Caki2 (cell line): ENCODE measurements at regions not wholly inside any gene's neighbourhood (a gene's known extent, or its start where the extent isn't known, plus 50 kb on each side); places are given as distances from the start of the nearest gene placed in this dataset.
"Not testable (repeated sequence)": the region's sequence is repeated elsewhere in the genome, so short reads cannot be mapped to it uniquely, and the experiment has no call there.

Experiments used
- DNase-seq: peaks from one replicate; pipeline ENCODE4 v3.0.0-alpha.2; 2015; ENCODE audit warnings: low read depth
- in situ Hi-C: cut with HindIII; loops from 2 replicates; pipeline ENCODE4 v1.10.0; 2016; ENCODE audit warnings: low sequenced_read_pairs, low pct_unique_long_range_greater_than_20kb, mixed read lengths

- DNase-seq: no peak
- in situ Hi-C loops: no loop called here
Observed at GRCh38 chr1:117740496-117740895, 134.6 kb downstream of the TENT5C start.

DNA sequence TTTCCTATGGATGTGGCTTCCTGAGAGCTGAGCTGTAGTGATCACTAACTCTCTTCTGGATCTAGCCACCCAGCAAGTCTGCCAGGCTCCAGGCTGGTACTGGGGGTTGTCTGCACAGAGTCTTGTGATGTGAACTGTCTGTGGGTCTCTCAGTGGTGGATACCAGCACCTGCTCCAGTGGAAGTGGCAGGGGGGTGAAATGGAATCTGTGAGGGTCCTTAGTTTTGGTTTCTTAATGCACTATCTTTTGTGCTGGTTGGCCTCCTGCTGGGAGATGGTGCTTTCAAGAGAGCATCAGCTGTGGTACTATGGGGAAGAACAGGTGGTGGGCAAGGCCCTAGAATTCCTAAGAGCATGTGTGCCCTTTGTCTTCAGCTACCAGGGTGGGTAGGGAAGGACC lies 140.7 kb downstream of the TENT5C start:
- DNase-seq, in situ Hi-C loops: not testable (repeated sequence)

DNA sequence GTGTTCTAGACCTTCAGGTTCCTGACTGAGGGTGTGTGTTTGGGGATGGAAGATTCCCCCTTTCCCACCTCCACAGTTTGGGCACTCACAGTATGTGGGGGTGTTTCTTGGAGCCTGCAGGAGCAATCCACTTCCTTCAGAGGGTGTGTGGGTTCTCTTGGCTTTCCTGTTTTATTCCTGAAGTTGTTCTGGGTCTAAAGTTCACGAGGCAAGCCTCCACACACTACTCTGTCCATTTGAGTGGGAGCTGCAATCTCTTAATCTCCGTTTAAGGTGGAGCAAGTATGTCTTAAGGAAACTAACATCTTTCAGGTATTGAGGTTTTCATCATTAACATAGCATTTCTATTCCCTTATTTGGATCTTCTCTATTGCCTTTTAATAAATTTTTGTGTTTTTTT lies 141.8 kb downstream of the TENT5C start:
- in situ Hi-C loops: no loop called here
- DNase-seq: no peak

DNA sequence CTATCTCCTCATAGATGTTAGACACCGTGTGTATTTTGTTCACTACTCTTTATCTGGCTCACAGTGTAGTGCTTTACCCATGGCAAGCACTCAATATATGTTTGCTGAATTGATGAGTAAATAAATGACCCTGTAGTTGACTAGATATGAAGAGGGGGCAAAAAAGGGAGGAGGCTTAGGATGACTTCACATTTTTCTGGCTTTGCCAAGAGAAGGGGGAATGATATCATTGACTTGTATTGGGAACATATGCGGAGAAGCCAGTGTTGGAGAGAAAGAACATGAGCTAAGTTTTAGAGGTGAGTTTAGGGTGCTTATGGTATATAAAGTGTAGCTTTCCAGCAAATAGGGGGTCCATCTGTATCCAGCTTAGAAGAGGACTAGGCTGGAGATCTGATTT lies 145.5 kb downstream of the TENT5C start:
- in situ Hi-C loops: no loop called here
- no peak for DNase-seq

- DNase-seq: no peak
- in situ Hi-C loops: no loop called here
Observed at GRCh38 chr1:117752661-117753060, 146.8 kb downstream of the TENT5C start.

DNA sequence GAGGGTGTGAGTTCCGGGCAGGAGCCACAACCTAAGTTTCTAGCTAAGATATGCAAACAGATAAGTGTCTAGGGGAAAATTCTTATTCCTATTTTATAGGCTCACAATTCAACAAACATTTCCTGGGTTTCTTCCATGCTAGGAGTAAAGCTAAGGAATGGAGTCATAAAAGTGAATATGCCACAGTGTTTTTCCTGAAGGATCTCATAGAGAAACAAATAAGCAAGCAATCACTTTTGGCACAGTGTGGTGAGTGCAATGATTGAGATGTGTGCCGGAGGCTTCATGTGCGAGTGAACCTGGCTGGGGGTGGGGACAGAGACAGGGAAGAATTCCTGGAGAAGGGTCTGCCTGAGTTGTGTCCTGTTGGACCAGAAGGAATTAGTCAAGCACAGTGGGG lies 147.4 kb downstream of the TENT5C start:
- in situ Hi-C loops: no loop called here
- DNase-seq: no peak

- in situ Hi-C loops: no loop called here
- no peak for DNase-seq
Observed at GRCh38 chr1:117753652-117754051, 147.8 kb downstream of the TENT5C start.

DNA sequence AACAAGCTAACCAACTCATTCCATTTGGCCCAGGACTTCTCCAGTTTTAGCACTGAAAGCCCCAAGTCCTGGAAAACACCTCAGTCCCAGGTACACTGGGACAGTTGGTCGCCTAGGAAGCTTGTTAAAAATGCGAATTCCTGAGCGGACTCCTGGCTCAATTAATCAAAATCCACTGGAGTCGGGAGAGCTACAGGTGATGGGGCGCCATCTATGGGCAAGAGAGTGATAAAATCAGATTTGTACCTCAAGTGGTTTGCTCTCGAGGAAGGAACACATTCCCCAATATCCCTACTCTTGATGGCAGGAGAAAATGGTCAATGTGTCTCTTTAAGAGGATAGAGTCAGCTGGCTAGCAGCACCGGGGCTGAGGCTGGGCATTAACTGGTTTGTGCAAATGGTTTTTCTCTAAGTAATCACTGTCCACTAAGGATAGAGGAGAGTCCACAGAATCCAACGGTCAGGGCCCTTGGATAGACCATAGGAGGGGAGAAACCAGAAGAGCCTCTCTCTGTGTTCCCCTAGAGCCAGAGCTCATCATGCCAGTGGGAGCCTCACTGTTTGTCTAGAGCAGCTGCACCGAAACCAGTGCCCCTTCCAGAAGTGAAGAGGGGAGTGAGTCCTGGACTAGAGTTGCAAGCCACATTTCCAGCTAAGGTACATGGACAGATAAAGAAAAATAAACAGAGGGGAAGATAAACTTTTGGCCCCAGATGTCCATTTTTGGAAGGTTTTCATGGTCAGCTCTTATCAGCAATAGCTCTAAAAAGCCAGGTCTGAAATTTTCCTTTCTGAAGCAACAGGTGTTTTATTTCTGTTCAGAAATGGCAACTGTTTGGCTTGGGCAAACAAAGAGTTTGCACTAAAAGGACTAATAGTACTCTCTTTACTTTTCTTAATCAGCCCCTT lies 148.5 kb downstream of the TENT5C start:
- peak; percentile 27 for DNase-seq

DNA sequence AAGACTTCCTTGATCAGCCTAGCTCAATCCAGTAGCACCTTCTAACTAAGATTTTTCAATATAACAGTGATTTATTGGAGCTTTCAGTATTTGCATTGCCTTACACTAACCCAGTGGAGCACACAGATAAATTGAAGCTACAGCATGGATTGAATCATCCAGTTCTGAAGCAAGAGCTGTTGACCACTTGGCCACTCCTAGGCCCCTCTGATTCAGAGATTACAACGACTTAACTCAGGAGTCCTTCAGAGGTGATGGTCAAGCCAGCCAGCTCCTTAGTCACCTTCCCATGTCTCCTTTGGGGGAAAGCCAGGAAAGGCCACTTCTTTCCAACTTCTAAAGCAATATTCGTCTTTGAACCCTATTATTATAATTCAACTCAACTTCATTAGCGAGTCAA lies 151.8 kb downstream of the TENT5C start:
- no peak for DNase-seq
- in situ Hi-C loops: no loop called here

More for the DNA sequence above, 148.5 kb downstream of the TENT5C start:
- in situ Hi-C loops: no loop called here

GRCh38 chr1:117758444-117759316 lies 152.8 kb downstream of the TENT5C start:
- peak; percentile 65 for DNase-seq
- in situ Hi-C loops: no loop called here

DNA sequence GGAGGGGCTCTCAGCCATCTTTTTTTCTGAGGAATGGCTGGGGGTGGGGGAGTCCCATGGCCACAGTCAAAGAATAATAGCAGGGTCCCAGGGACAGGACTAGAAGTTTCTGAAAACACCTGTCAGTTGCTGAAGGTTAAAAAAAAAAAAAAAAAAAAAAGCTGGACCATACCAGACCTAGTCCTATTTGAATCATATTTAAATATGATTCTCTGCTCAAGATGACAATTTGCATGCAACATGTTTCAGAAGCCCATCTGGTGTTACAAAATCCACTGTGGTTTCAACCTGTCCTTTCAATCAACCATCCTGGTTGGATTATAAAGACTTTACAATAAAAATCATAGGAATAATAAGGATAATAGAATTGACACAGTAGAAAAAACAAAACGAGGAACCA lies 153.7 kb downstream of the TENT5C start:
- in situ Hi-C loops: no loop called here
- DNase-seq: no peak

GRCh38 chr1:117760069-117760468 lies 154.2 kb downstream of the TENT5C start:
- in situ Hi-C loops: no loop called here

GRCh38 chr1:117760485-117760884 lies 154.6 kb downstream of the TENT5C start:
- no peak for DNase-seq
- in situ Hi-C loops: no loop called here

More at GRCh38 chr1:117760069-117760468, 154.2 kb downstream of the TENT5C start:
- no peak for DNase-seq

GRCh38 chr1:117767756-117768155 lies 161.7 kb downstream of the GDAP2 start:
- in situ Hi-C loops, DNase-seq: not testable (repeated sequence)

GRCh38 chr1:117770981-117771531 lies 158.4 kb downstream of the GDAP2 start:
- in situ Hi-C loops: no loop called here
- DNase-seq: no peak

GRCh38 chr1:117779364-117779763 lies 150.1 kb downstream of the GDAP2 start:
- in situ Hi-C loops: no loop called here
- DNase-seq: no peak

- DNase-seq: no peak
- in situ Hi-C loops: no loop called here
Observed at GRCh38 chr1:117780687-117781475, 148.5 kb downstream of the GDAP2 start.

DNA sequence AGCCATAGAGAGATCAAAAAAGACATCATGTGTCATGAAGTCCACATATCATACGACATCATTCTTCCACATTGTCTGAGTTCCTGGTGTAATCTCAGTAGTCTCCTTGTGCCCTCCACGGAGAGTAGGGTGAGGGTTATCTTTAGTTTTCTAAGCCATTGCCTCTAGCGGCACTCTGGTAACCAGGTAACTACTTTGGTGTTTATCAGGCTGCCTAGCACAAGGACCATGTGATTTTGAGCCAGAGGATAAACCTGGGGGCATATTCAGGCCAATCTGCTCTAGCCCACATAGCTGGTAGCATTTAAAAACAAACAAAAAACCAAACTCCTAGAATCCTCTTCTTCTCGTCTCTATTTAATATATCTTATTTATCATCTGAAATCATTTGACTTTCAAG lies 147.4 kb downstream of the GDAP2 start:
- in situ Hi-C loops: no loop called here

More for the DNA sequence above, 147.4 kb downstream of the GDAP2 start:
- DNase-seq: no peak
